OCI-LY7 (cell line): ENCODE measurements at regions not wholly inside any gene's neighbourhood (a gene's known extent, or its start where the extent isn't known, plus 50 kb on each side); places are given as distances from the start of the nearest gene placed in this dataset.
"Not testable (repeated sequence)": the region's sequence is repeated elsewhere in the genome, so short reads cannot be mapped to it uniquely, and the experiment has no call there.

ENCODE experiments used
- BruUV-seq: library from RNA; stranded (reverse); fragments of 400-500 nt; replicated peaks from 2 replicates; lab custom pipeline; 2021; lab: Mats Ljungman, UMichigan
- CTCF ChIA-PET: fragments of 300-600 bp; sonication (Branson Sonifier 250); formaldehyde crosslinking; loops from one replicate; lab custom pipeline; 2022; ENCODE audit warnings: antibody characterized with exemption; ENCODE audit not compliant: unreplicated experiment; lab: Charles Lee
- POLR2A ChIA-PET: fragments of 300-600 bp; sonication (Branson Sonifier 250); formaldehyde crosslinking; loops from one replicate; lab custom pipeline; 2022; ENCODE audit warnings: antibody characterized with exemption; lab: Charles Lee
- DNase-seq: peaks from one replicate; pipeline ENCODE4 v3.0.0-alpha.2; 2015; ENCODE audit warnings: low spot score
- H2AFZ ChIP-seq: fragments of 200-600 bp; sonication (generic), shearing (Covaris generic); 2 replicates; pipeline ENCODE4 v1.6.1; 2014; ENCODE audit warnings: mild to moderate bottlenecking, antibody characterized with exemption, low read length, moderate library complexity
- H3K27ac ChIP-seq: fragments of 200-600 bp; sonication (generic); 2 replicates; pipeline ENCODE4 v1.5.1; 2014; ENCODE audit warnings: mixed run types, low read depth, mild to moderate bottlenecking, moderate library complexity, low read length, inconsistent platforms; ENCODE audit not compliant: poor library complexity, severe bottlenecking
- H3K36me3 ChIP-seq: fragments of 200-600 bp; sonication (generic); 2 replicates; pipeline ENCODE4 v1.6.1; 2014; ENCODE audit warnings: mild to moderate bottlenecking, antibody characterized with exemption, low read length, moderate library complexity, mixed read lengths; ENCODE audit not compliant: insufficient read depth
- H3K4me1 ChIP-seq: fragments of 200-600 bp; sonication (generic); 2 replicates; pipeline ENCODE4 v1.5.1; 2014; ENCODE audit warnings: mild to moderate bottlenecking, low read length; ENCODE audit not compliant: insufficient read depth, poor library complexity, severe bottlenecking
- H3K4me2 ChIP-seq: fragments of 200-600 bp; sonication (generic); 2 replicates; pipeline ENCODE4 v1.6.1; 2014; ENCODE audit warnings: mild to moderate bottlenecking, low read length
- H3K4me3 ChIP-seq: fragments of 200-600 bp; sonication (generic); 2 replicates; pipeline ENCODE4 v1.5.1; 2014; ENCODE audit warnings: mild to moderate bottlenecking, low read depth, low read length; ENCODE audit not compliant: poor library complexity, severe bottlenecking
- H3K79me2 ChIP-seq: fragments of 200-600 bp; sonication (generic); 2 replicates; pipeline ENCODE4 v1.6.1; 2016; ENCODE audit warnings: low read depth, mild to moderate bottlenecking, low read length, moderate library complexity, mixed read lengths; ENCODE audit not compliant: insufficient read depth
- H3K9me2 ChIP-seq: fragments of 200-600 bp; sonication (generic); 2 replicates; pipeline ENCODE4 v1.6.1; 2016; ENCODE audit warnings: mild to moderate bottlenecking, low read length, mixed read lengths; ENCODE audit not compliant: insufficient read depth
- H3K9me3 ChIP-seq: fragments of 200-600 bp; sonication (generic); 2 replicates; pipeline ENCODE4 v1.6.1; 2014; ENCODE audit warnings: mild to moderate bottlenecking, mixed run types, low read length, mixed read lengths
- H4K20me1 ChIP-seq: fragments of 200-600 bp; sonication (generic); 2 replicates; pipeline ENCODE4 v1.6.1; 2014; ENCODE audit warnings: mild to moderate bottlenecking, antibody characterized with exemption, low read length, moderate library complexity, mixed read lengths; ENCODE audit not compliant: insufficient read depth
- EZH2phosphoT487 ChIP-seq: fragments of 200-600 bp; sonication (generic); IDR thresholded peaks from 2 replicates; pipeline ENCODE4 v1.6.1; 2018; ENCODE audit warnings: low read depth, borderline replicate concordance, mild to moderate bottlenecking, mixed run types, antibody characterized with exemption, low read length, moderate library complexity, mixed read lengths
- intact Hi-C: fragments of 100-400 bp; cut with micrococcal nuclease; formaldehyde crosslinking; loops from one replicate; pipeline ENCODE4 v1.10.0; 2022; ENCODE audit not compliant: unreplicated experiment
- TF ChIP-seq, protein P1 (sequence below): fragments of 200-600 bp; sonication (generic); conservative IDR thresholded peaks from 2 replicates; pipeline ENCODE4 v1.5.1; 2014; ENCODE audit warnings: mild to moderate bottlenecking, antibody characterized with exemption, low read length, moderate library complexity, mixed read lengths

DNA sequence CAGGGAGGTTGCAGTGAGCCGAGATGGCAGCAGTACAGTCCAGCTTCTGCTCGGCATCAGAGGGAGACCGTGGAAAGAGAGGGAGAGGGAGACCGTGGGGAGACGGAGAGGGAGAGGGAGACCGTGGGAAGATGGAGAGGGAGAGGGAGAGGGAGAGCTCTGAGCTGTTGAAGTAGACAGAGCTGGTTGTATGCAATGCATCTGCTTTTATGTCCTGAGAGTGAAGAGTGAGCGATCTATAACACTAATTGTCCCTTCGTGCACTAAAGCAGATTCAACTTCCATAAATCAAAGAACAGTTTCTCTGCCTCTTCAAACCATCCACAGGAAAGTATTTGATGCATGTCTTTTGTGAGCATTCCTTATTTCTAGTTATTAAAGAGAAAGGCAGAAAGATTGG is 300.6 kb downstream of the FLRT2 start:
- DNase-seq, H4K20me1 ChIP-seq, H3K9me3 ChIP-seq, H3K27ac ChIP-seq, H3K4me3 ChIP-seq, H3K79me2 ChIP-seq, H3K4me2 ChIP-seq, POLR2A ChIA-PET, H2AFZ ChIP-seq, intact Hi-C loops, H3K4me1 ChIP-seq, H3K9me2 ChIP-seq, BruUV-seq, H3K36me3 ChIP-seq, CTCF ChIA-PET: not testable (repeated sequence)

DNA sequence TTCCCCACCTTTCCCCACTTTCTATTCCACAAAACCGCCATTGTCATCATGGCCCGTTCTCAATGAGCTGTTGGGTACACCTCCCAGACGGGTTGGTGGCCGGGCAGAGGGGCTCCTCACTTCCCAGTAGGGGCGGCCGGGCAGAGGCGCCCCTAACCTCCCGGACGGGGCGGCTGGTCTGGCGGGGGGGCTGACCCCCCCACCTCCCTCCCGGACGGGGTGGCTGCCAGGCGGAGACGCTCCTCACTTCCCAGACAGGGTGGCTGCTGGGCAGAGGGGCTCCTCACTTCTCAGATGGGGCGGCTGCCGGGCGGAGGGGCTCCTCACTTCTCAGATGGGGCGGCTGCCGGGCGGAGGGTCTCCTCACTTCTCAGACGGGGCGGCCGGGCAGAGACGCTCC is 299.7 kb downstream of the FLRT2 start:
- H3K4me2 ChIP-seq, H3K4me3 ChIP-seq, H3K9me3 ChIP-seq, H4K20me1 ChIP-seq, H3K4me1 ChIP-seq, H3K79me2 ChIP-seq, POLR2A ChIA-PET, H3K36me3 ChIP-seq, CTCF ChIA-PET, BruUV-seq, H2AFZ ChIP-seq, intact Hi-C loops, H3K27ac ChIP-seq, H3K9me2 ChIP-seq, DNase-seq: not testable (repeated sequence)

DNA sequence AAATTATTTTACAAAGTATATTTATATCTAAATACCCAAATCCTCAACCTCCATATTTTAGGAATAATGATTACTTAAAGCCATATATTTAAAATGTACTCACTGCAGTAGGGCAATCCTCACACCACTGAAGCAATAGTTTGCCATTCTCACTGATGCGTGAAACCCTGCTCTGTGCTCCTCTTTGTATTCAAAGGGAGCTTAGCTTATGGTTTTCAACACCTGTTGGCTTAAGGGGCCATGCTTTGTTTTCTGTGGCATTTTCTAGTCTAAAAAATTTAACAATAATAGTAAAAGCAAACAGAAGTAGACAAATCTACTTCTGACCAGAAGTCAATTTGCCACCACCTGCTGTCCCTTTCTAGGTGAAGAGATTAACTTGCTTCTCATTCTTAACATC is 294.6 kb downstream of the FLRT2 start:
- POLR2A ChIA-PET, result no interaction called here
- DNase-seq, result no peak
- no peaks in the 10 kb centered on the region for H3K9me3 ChIP-seq
- TF ChIP-seq EZH2phosphoT487, result no peak
- TF ChIP-seq, protein P1, sequence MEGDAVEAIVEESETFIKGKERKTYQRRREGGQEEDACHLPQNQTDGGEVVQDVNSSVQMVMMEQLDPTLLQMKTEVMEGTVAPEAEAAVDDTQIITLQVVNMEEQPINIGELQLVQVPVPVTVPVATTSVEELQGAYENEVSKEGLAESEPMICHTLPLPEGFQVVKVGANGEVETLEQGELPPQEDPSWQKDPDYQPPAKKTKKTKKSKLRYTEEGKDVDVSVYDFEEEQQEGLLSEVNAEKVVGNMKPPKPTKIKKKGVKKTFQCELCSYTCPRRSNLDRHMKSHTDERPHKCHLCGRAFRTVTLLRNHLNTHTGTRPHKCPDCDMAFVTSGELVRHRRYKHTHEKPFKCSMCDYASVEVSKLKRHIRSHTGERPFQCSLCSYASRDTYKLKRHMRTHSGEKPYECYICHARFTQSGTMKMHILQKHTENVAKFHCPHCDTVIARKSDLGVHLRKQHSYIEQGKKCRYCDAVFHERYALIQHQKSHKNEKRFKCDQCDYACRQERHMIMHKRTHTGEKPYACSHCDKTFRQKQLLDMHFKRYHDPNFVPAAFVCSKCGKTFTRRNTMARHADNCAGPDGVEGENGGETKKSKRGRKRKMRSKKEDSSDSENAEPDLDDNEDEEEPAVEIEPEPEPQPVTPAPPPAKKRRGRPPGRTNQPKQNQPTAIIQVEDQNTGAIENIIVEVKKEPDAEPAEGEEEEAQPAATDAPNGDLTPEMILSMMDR, result no peak
- no peak overlapping the region for H2AFZ ChIP-seq
- H3K79me2 ChIP-seq, result no peaks in the 10 kb centered on the region
- intact Hi-C loops, result no loop called here
- no peak overlapping the region for H3K4me3 ChIP-seq
- CTCF ChIA-PET, result no interaction called here
- no peaks in the 10 kb centered on the region; the same call in 1 of the 2 replicates for H3K9me2 ChIP-seq
- no peaks in the 10 kb centered on the region for H3K4me1 ChIP-seq
- H3K36me3 ChIP-seq, result no peaks in the 10 kb centered on the region
- H3K27ac ChIP-seq, result no peak overlapping the region
- H4K20me1 ChIP-seq, result no peaks in the 10 kb centered on the region
- H3K4me2 ChIP-seq, result no peak overlapping the region
- BruUV-seq, result no TSS peak

DNA sequence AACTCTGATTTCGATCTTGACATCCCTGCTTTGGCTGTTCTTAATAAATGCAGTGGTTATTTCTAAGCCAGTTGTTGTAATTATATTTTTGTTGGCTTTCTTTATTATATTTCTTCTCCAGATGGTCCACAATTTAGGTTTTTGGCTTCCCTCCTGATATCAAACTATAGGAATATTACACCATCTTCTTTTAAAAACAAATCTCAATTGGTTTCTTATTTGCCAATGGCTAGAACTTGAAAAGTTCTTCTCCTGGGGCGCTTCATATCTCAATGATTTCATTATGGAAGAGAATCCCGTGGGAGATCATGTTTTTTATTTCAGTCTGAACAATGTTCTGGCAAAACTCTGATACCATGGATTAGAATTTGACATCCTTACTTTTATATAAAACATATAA is 292.3 kb downstream of the FLRT2 start:
- no peaks in the 10 kb centered on the region for H3K36me3 ChIP-seq
- BruUV-seq, result no TSS peak
- H3K27ac ChIP-seq, result no peak overlapping the region
- H4K20me1 ChIP-seq, result no peaks in the 10 kb centered on the region
- no peak overlapping the region for H2AFZ ChIP-seq
- H3K4me1 ChIP-seq, result no peaks in the 10 kb centered on the region
- intact Hi-C loops, result no loop called here
- ChIA-PET CTCF (no interaction called here), POLR2A (no interaction called here)
- no peaks in the 10 kb centered on the region for H3K79me2 ChIP-seq
- H3K4me3 ChIP-seq, result no peak overlapping the region
- no peak for TF ChIP-seq EZH2phosphoT487
- TF ChIP-seq, protein P1, result no peak
- H3K9me3 ChIP-seq, result no peaks in the 10 kb centered on the region
- H3K4me2 ChIP-seq, result no peak overlapping the region
- DNase-seq, result no peak
- H3K9me2 ChIP-seq, result no peaks in the 10 kb centered on the region; the same call in 1 of the 2 replicates
